ENCODE measurements at regions not wholly inside any gene's neighbourhood (a gene's known extent, or its start where the extent isn't known, plus 50 kb on each side); places are given as distances from the start of the nearest gene placed in this dataset.

DNA sequence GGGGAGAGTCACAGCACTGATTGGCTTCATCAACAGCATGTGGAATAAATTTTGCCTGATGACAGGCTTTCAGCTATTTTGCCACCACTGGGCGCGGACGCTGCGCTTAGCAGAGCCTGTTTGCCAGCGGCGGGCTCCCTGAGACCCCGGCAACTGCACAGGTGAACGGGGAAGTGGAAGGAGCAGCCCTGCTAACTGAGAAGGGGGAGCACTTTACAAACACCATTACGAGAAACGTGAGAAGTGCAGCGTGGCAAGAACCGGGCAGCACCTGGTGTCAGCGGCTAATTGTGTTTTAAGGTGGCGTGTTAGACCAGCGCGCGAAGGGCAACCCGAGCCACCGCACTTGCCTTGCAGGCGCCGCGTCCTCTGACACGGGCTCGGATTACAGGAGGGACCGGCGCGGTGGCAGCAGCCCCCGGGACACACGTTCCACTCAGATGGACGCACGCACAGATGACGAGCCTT, 307.8 kb upstream of the ARRDC4 start:
- Histone ChIP-seq H2AFZ (ENCODE audit: low read length) (no peak overlapping the region), H4K20me1 (ENCODE audit: insufficient read depth, low read length) (no peaks in the 10 kb centered on the region), H3K79me2 (ENCODE audit: insufficient read depth, low read length) (no peaks in the 10 kb centered on the region), H3K4me2 (ENCODE audit: low read depth, low read length) (peak overlapping the region; percentile 12; the same call in 1 of the 2 replicates), H3K4me1 (ENCODE audit: insufficient read depth, low read length) (no peaks in the 10 kb centered on the region), H3K36me3 (replicated peaks in 1 of 2; ENCODE audit: control insufficient read depth in 1 of 2, insufficient read depth in 2 of 2, low read length in 2 of 2) (no peaks in the 10 kb centered on the region), H3K9ac (ENCODE audit: insufficient read depth, low read depth, low read length) (no peak overlapping the region), H3K27ac (ENCODE audit: extremely low read length, insufficient read depth, low read length) (no peak overlapping the region), H3K27me3 (ENCODE audit: control insufficient read depth in 1 of 2, insufficient read depth in 2 of 2, low read length in 2 of 2) (no peaks in the 10 kb centered on the region), H3K9me3 (ENCODE audit: low read length) (peaks cover 34% of the 10 kb centered on the region), H3K4me3 (replicated peaks in 1 of 3; ENCODE audit: insufficient read depth in 1 of 3, low read depth in 2 of 3, low read length in 3 of 3) (no peak overlapping the region)
- FAIRE-seq (no peak), DNase-seq (ENCODE audit: low spot score) (no peak), ATAC-seq (peak; percentile 49)
- in situ Hi-C loops (cut with HindIII; ENCODE audit: extremely low pct_ligation_motif_present, low pct_unique_long_range_greater_than_20kb) (no loop called here), intact Hi-C loops (cut with micrococcal nuclease; ENCODE audit: unreplicated experiment) (no loop called here)
- no TSS peak for BruUV-seq (replicated peaks)
- ChIA-PET CTCF (ENCODE audit: low intra/inter-chr PET ratio, low total read pairs) (no interaction called here), POLR2A (no interaction called here)
- 36% methylated on average over 22 of the region's 32 CpGs for WGBS (ENCODE audit: low lambda C conversion rate)
- TF ChIP-seq ZNF460 (CRISPR knock-in tag; IDR thresholded peaks at IDR 0.05; ENCODE audit: borderline replicate concordance) (no peak), ZNF574 (CRISPR knock-in tag; IDR thresholded peaks at IDR 0.05) (no peak), ZBTB3 (CRISPR knock-in tag; IDR thresholded peaks at IDR 0.05; ENCODE audit: borderline replicate concordance, low read depth) (no peak), PPARG (CRISPR knock-in tag; conservative IDR thresholded peaks at IDR 0.05) (no peak), KAT2B (IDR thresholded peaks at IDR 0.05; ENCODE audit: borderline replicate concordance, low read depth, low read length) (no peak), ETV5 (CRISPR knock-in tag; IDR thresholded peaks at IDR 0.05; ENCODE audit: borderline replicate concordance) (no peak), ASH2L (IDR thresholded peaks at IDR 0.05; ENCODE audit: insufficient read length, low read depth, low read length) (no peak), ZFP91 (CRISPR knock-in tag; IDR thresholded peaks at IDR 0.05; ENCODE audit: borderline replicate concordance) (no peak), RBM39 (IDR thresholded peaks at IDR 0.05; ENCODE audit: low read depth, low read length, poor library complexity, severe bottlenecking) (no peak)
- TF ChIP-seq, protein P1, sequence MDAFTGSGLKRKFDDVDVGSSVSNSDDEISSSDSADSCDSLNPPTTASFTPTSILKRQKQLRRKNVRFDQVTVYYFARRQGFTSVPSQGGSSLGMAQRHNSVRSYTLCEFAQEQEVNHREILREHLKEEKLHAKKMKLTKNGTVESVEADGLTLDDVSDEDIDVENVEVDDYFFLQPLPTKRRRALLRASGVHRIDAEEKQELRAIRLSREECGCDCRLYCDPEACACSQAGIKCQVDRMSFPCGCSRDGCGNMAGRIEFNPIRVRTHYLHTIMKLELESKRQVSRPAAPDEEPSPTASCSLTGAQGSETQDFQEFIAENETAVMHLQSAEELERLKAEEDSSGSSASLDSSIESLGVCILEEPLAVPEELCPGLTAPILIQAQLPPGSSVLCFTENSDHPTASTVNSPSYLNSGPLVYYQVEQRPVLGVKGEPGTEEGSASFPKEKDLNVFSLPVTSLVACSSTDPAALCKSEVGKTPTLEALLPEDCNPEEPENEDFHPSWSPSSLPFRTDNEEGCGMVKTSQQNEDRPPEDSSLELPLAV (CRISPR knock-in tag; conservative IDR thresholded peaks at IDR 0.05; ENCODE audit: low read depth), result no peak
- TF ChIP-seq, protein P2, sequence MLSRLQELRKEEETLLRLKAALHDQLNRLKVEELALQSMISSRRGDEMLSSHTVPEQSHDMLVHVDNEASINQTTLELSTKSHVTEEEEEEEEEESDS (CRISPR knock-in tag; IDR thresholded peaks at IDR 0.05; ENCODE audit: borderline replicate concordance), result no peak

Measured in HepG2 (cell line).